ENCODE measurements at regions not wholly inside any gene's neighbourhood (a gene's known extent, or its start where the extent isn't known, plus 50 kb on each side); places are given as distances from the start of the nearest gene placed in this dataset.

- DNase-seq (ENCODE audit: low read depth) = no peak
- no peak for TF ChIP-seq CTCF (IDR thresholded peaks at IDR 0.05; ENCODE audit: control insufficient read depth, insufficient read depth, low read depth, low read length, missing control alignments)
- no peak overlapping the region for H3K4me3 ChIP-seq (ENCODE audit: control insufficient read depth, low read depth, low read length)
Observed at GRCh38 chr15:29891096-29891457, 68.8 kb upstream of the TJP1 start.

DNA sequence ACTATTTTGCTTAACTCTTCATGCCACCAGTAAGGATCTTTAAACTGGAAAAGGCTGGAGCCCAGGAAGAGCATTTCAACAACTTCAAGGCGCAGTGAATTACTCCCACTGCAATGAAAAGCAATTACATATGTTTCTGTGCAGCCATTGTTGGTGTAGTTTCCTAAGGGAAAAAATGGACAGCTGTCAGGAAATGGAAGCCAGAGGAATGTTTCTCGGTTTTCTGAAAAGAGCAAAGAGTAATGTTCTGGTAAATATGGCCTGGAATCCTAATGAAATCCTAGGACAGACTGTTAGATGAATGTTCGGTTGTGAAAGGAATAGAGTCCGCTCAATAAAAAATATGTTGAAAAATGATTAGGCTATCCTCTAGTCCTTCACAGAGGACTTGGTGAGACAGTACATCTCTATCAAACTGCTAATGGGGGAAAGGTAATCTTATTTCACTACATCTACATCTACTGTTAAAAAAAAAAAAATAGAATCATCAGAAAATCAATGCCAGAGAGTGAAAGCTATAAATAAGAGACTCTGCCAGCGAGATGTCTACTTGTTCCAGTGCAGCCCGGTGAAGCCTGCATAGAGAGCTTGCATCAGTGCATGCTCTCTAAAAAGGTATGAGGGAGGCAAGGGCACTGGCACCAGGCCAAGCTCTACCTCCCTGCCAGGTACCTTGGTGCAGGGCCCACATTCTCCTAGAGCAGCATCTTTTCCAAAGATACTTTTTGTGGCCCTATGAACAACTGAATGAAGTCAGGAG lies 68.2 kb upstream of the TJP1 start:
- no peak for TF ChIP-seq CTCF (IDR thresholded peaks at IDR 0.05; ENCODE audit: control insufficient read depth, insufficient read depth, low read depth, low read length, missing control alignments)
- DNase-seq (ENCODE audit: low read depth) = no peak
- no peak overlapping the region for H3K4me3 ChIP-seq (ENCODE audit: control insufficient read depth, low read depth, low read length)

- no peak overlapping the region for H3K4me3 ChIP-seq (ENCODE audit: control insufficient read depth, low read depth, low read length)
- TF ChIP-seq CTCF (IDR thresholded peaks at IDR 0.05; ENCODE audit: control insufficient read depth, insufficient read depth, low read depth, low read length, missing control alignments) = no peak
- DNase-seq (ENCODE audit: low read depth) = no peak
Observed at GRCh38 chr15:29889542-29890329, 67.5 kb upstream of the TJP1 start.

DNA sequence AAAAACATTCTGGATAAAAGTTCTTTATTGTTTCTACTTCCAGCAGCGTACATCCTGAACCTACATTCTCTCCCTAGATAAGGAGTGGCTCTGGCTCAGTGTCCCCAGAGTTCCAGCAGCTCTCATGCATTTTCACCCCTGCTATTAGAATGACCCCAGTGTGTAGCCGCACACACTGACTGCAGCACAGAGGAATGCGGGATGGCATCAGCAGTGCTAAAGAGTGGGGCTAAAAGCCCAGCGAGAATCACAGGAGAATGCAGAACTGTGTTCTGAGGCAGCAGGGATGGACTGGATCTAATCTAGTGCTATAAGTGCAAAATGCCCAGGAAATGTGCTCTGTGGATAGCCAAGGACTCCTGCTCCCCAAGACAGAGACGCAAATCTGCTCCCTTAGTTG lies 66.4 kb upstream of the TJP1 start:
- H3K4me3 ChIP-seq (ENCODE audit: control insufficient read depth, low read depth, low read length) = no peak overlapping the region
- TF ChIP-seq CTCF (IDR thresholded peaks at IDR 0.05; ENCODE audit: control insufficient read depth, insufficient read depth, low read depth, low read length, missing control alignments) = no peak
- no peak for DNase-seq (ENCODE audit: low read depth)

- DNase-seq (ENCODE audit: low read depth) = no peak
- H3K4me3 ChIP-seq (ENCODE audit: control insufficient read depth, low read depth, low read length) = no peak overlapping the region
- TF ChIP-seq CTCF (IDR thresholded peaks at IDR 0.05; ENCODE audit: control insufficient read depth, insufficient read depth, low read depth, low read length, missing control alignments) = no peak
Observed at GRCh38 chr15:29887721-29888120, 65.5 kb upstream of the TJP1 start.

- no peak for TF ChIP-seq CTCF (IDR thresholded peaks at IDR 0.05; ENCODE audit: control insufficient read depth, insufficient read depth, low read depth, low read length, missing control alignments)
- DNase-seq (ENCODE audit: low read depth) = no peak
- H3K4me3 ChIP-seq (ENCODE audit: control insufficient read depth, low read depth, low read length) = no peak overlapping the region
Observed at GRCh38 chr15:29885183-29885582, 62.9 kb upstream of the TJP1 start.
